ENCODE measurements at regions not wholly inside any gene's neighbourhood (a gene's known extent, or its start where the extent isn't known, plus 50 kb on each side); places are given as distances from the start of the nearest gene placed in this dataset.
A peak's percentile ranks its signal among the peaks of the same experiment; 100 is the strongest.

DNA sequence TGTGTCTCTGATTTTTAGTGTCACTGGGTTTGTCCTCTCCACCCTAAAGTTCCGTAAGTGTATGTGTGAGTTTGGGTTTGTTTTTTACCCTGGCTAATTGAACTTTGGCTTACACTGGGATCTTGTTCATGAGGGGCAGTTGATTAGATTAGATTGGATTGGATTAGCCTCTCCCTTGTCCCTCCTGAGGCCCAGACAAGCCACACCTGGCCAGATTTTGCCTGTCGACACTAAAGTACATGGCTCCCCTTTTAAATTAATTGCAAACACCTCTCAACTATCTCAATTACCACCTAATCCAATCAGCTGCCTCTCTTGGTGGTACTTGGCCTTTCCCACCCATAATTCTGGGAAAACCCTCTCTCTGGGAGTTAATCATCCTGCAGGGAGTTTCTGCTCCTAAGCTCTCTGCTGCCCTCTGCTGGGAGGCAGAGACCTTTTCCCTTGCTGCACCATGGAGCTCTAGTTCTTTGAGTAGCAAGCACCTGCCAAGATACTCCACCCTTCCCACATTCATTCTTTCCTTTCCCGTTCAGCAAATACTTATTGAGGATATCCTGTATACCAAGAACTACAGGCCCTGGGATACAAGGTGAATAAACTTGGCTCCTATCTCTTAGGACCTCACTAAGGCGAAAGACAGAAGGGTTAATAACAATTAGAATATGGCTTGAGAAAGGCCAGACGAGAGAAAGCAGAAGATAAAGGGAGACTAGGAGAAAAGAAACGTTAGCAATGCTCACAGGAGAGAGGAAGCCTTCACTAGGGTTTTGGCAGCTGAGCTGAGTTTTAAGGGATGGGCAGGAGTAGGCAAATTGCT is 60.0 kb upstream of the MPHOSPH6 start:
- Mint-ChIP-seq H3K27me3 (ENCODE audit: insufficient read depth) (peaks cover 14% of the 10 kb centered on the region), H3K4me1 (ENCODE audit: low read depth) (no peaks in the 10 kb centered on the region), H3K36me3 (ENCODE audit: low read depth) (no peaks in the 10 kb centered on the region), H3K9me3 (no peaks in the 10 kb centered on the region), H3K27ac (no peak overlapping the region), H3K4me3 (no peak overlapping the region)
- peak; percentile 29 for DNase-seq (ENCODE audit: low spot score)
- intact Hi-C loops (cut with micrococcal nuclease), result loop anchor here (1.0 kb wide), 4 partner anchors 199 to 340 kb away; no protein-coding TSS in a partner anchor

DNA sequence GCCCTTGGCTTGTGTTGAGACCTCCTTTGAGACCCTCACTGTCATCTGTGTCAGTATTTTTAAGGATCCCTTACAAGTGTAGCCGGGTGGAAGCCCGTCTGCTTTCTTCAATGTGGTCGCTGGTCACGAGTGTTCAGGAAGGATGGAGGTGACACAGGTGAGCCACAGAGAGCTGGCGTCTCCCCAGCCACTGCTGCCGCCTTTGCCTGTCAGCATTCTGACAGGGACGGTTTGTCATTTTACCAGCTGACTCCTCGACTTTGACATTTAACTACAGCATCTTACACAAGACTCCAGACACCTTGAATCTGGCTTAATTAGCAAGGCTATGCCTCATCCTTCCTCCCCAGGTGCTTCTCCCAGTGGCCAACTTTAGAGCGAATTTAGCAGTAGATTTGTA is 56.3 kb upstream of the MPHOSPH6 start:
- no peak overlapping the region for H3K27ac Mint-ChIP-seq
- H3K9me3 Mint-ChIP-seq, result no peaks in the 10 kb centered on the region
- intact Hi-C loops (cut with micrococcal nuclease), result no loop called here
- peaks cover 13% of the 10 kb centered on the region for H3K27me3 Mint-ChIP-seq (ENCODE audit: insufficient read depth)
- DNase-seq (ENCODE audit: low spot score), result no peak
- no peaks in the 10 kb centered on the region for H3K4me1 Mint-ChIP-seq (ENCODE audit: low read depth)
- no peaks in the 10 kb centered on the region for H3K36me3 Mint-ChIP-seq (ENCODE audit: low read depth)
- no peak overlapping the region for H3K4me3 Mint-ChIP-seq

DNA sequence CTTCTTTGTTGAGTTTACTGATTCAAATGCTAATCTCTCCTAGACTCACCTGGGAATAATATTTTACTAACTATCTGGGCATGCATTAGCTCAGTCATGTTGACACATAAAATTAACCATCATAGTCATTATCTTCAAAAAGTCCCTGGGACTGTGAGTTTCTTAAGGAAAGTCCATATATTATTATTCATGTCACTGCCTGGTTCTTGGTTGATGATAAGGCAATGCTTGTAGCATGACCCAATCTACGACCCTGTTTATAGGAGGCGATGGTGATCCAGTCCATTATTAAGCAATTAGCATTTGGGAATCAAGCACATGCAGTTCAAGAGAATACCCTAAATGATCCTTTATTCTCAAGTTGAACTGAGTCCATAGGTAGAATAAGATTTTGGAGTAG is 54.8 kb upstream of the MPHOSPH6 start:
- no peaks in the 10 kb centered on the region for H3K4me1 Mint-ChIP-seq (ENCODE audit: low read depth)
- no peak overlapping the region for H3K27ac Mint-ChIP-seq
- H3K27me3 Mint-ChIP-seq (ENCODE audit: insufficient read depth), result peaks cover 9% of the 10 kb centered on the region
- H3K4me3 Mint-ChIP-seq, result no peak overlapping the region
- H3K36me3 Mint-ChIP-seq (ENCODE audit: low read depth), result no peaks in the 10 kb centered on the region
- no peaks in the 10 kb centered on the region for H3K9me3 Mint-ChIP-seq
- intact Hi-C loops (cut with micrococcal nuclease), result no loop called here
- DNase-seq (ENCODE audit: low spot score), result no peak

DNA sequence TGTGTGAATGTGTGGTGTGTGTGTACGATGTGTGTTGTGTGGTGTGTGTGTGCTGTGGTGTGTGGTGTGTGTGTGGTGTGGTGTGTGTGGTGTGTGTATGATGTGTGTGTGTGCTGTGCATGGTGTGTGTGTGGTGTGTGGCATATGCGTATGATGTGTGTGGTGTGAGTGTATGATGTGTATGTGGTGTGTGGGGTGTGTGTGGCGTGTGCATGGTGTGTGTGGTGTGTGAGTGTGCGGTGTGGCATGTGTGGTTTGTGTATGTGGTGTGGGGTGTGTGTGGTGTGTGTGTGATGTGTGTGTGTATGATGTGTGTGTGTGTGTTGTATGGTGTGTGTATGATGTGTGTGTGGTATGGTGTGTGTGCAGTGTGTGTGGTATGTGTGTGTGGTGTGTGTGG is 50.5 kb upstream of the MPHOSPH6 start:
- no peak for DNase-seq (ENCODE audit: low spot score)
- no peaks in the 10 kb centered on the region for H3K4me1 Mint-ChIP-seq (ENCODE audit: low read depth)
- intact Hi-C loops (cut with micrococcal nuclease), result no loop called here
- peaks cover 3% of the 10 kb centered on the region for H3K27me3 Mint-ChIP-seq (ENCODE audit: insufficient read depth)
- H3K4me3 Mint-ChIP-seq, result no peak overlapping the region
- H3K36me3 Mint-ChIP-seq (ENCODE audit: low read depth), result no peaks in the 10 kb centered on the region
- no peak overlapping the region for H3K27ac Mint-ChIP-seq
- H3K9me3 Mint-ChIP-seq, result no peaks in the 10 kb centered on the region

Measured in activated T-helper 1 cell treated with anti-CD3 and anti-CD28 coated beads, Interleukin-12 subunit alpha, Interleukin-12 subunit beta, Interleukin-2, Interleukin-4 antibody, amounts not matched to agents 30 ng/mL and 10 ng/mL and 1 ng/mL, durations not matched to agents 14 hours and 24 hours and 36 hours (primary cell).